ENCODE measurements at regions not wholly inside any gene's neighbourhood (a gene's known extent, or its start where the extent isn't known, plus 50 kb on each side); places are given as distances from the start of the nearest gene placed in this dataset.
"Not testable (repeated sequence)": the region's sequence is repeated elsewhere in the genome, so short reads cannot be mapped to it uniquely, and the experiment has no call there.

- 36 to 64% (median 57%) methylated on average over 3 of the region's 3 CpGs for WGBS, 3 donors
- no peaks in the 10 kb centered on the region for H3K4me1 ChIP-seq (ENCODE audit: control insufficient read depth in 3 of 3, insufficient read depth in 2 of 3, low read depth in 1 of 3, low read length in 2 of 3)
- H3K36me3 ChIP-seq (ENCODE audit: control insufficient read depth in 3 of 3, insufficient read depth in 2 of 3, low read depth in 1 of 3, low read length in 3 of 3) = no peaks in the 10 kb centered on the region
- H3K27ac ChIP-seq (ENCODE audit: low read depth in 1 of 3, low read length in 2 of 3) = no peak overlapping the region
- no peaks in the 10 kb centered on the region for H3K9me3 ChIP-seq (ENCODE audit: control insufficient read depth in 2 of 2, insufficient read depth in 1 of 2, low read depth in 1 of 2, low read length in 1 of 2)
- no peak for FAIRE-seq
- DNase-seq = no peak
- no peaks in the 10 kb centered on the region for H3K27me3 ChIP-seq (ENCODE audit: control insufficient read depth in 3 of 3, insufficient read depth in 3 of 3, low read length in 3 of 3)
- H3K4me3 ChIP-seq (ENCODE audit: low read depth in 1 of 3, low read length in 3 of 3) = no peak overlapping the region
Measured at GRCh38 chr9:79408617-79409016, 163.1 kb upstream of the TLE4 start.

- Histone ChIP-seq H3K36me3 (ENCODE audit: control insufficient read depth in 3 of 3, insufficient read depth in 2 of 3, low read depth in 1 of 3, low read length in 3 of 3) (no peaks in the 10 kb centered on the region), H3K27ac (ENCODE audit: low read depth in 1 of 3, low read length in 2 of 3) (no peak overlapping the region), H3K27me3 (ENCODE audit: control insufficient read depth in 3 of 3, insufficient read depth in 3 of 3, low read length in 3 of 3) (no peaks in the 10 kb centered on the region), H3K4me3 (ENCODE audit: low read depth in 1 of 3, low read length in 3 of 3) (no peak overlapping the region), H3K9me3 (ENCODE audit: control insufficient read depth in 2 of 2, insufficient read depth in 1 of 2, low read depth in 1 of 2, low read length in 1 of 2) (no peaks in the 10 kb centered on the region), H3K4me1 (ENCODE audit: control insufficient read depth in 3 of 3, insufficient read depth in 2 of 3, low read depth in 1 of 3, low read length in 2 of 3) (no peaks in the 10 kb centered on the region)
- 64 to 77% (median 65%) methylated on average over 2 of the region's 2 CpGs for WGBS, 3 donors
- DNase-seq (no peak), FAIRE-seq (no peak)
Measured at GRCh38 chr9:79409182-79409823, 162.5 kb upstream of the TLE4 start.

DNA sequence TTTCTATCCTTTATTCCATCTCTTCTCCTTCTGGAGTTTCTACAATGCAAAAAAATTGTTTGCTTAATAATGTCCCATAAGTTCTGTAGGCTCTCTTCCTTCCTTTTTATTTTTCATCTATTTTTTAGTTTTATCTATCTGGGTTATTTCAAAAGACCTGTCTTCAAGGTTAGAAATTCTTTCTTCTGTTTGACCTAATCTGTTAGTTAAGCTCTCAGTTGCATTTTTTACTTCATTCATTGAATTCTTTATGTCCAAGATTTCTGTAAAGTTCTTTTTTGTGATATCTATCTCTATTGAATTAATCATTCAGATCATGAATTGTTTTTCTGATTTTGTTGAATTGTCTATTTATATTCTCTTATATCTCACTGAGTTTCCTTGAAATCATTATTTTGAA is 145.9 kb upstream of the TLE4 start:
- FAIRE-seq (no peak), DNase-seq (no peak)
- Histone ChIP-seq H3K27ac (ENCODE audit: low read depth in 1 of 3, low read length in 2 of 3) (no peak overlapping the region), H3K27me3 (ENCODE audit: control insufficient read depth in 3 of 3, insufficient read depth in 3 of 3, low read length in 3 of 3) (no peaks in the 10 kb centered on the region), H3K36me3 (ENCODE audit: control insufficient read depth in 3 of 3, insufficient read depth in 2 of 3, low read depth in 1 of 3, low read length in 3 of 3) (no peaks in the 10 kb centered on the region), H3K4me1 (ENCODE audit: control insufficient read depth in 3 of 3, insufficient read depth in 2 of 3, low read depth in 1 of 3, low read length in 2 of 3) (no peaks in the 10 kb centered on the region), H3K4me3 (ENCODE audit: low read depth in 1 of 3, low read length in 3 of 3) (no peak overlapping the region), H3K9me3 (ENCODE audit: control insufficient read depth in 2 of 2, insufficient read depth in 1 of 2, low read depth in 1 of 2, low read length in 1 of 2) (peaks cover 4 to 11% of the 10 kb centered on the region in 2 donors)

DNA sequence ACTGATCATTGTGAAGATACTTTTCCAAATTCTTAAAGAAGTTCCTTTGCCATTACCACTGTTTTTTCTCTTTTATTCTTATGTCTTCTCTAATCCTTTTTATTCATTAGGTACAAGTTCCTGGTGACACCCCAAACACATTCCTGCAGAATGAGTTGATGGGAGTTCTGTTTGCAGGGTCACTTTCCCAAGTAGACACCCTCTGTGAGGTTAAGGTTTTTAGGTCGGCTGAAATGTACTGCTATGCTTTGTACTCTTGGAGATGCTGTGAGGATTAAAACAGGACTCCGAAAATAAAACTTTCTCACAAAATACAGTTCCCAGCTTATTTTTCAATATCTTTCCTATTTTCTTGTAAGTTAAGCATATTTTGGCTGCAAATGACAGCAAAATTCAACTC is 143.3 kb upstream of the TLE4 start:
- Histone ChIP-seq H3K4me3 (ENCODE audit: low read depth in 1 of 3, low read length in 3 of 3) (no peak overlapping the region), H3K27ac (ENCODE audit: low read depth in 1 of 3, low read length in 2 of 3) (no peak overlapping the region), H3K9me3 (ENCODE audit: control insufficient read depth in 2 of 2, insufficient read depth in 1 of 2, low read depth in 1 of 2, low read length in 1 of 2) (peaks cover 4 to 11% of the 10 kb centered on the region in 2 donors), H3K4me1 (ENCODE audit: control insufficient read depth in 3 of 3, insufficient read depth in 2 of 3, low read depth in 1 of 3, low read length in 2 of 3) (no peaks in the 10 kb centered on the region), H3K27me3 (ENCODE audit: control insufficient read depth in 3 of 3, insufficient read depth in 3 of 3, low read length in 3 of 3) (no peaks in the 10 kb centered on the region), H3K36me3 (ENCODE audit: control insufficient read depth in 3 of 3, insufficient read depth in 2 of 3, low read depth in 1 of 3, low read length in 3 of 3) (no peaks in the 10 kb centered on the region)
- WGBS, 3 donors = 71 to 89% (median 84%) methylated on average over 2 of the region's 2 CpGs
- DNase-seq = no peak
- FAIRE-seq = no peak

- Histone ChIP-seq H3K27ac (ENCODE audit: low read depth in 1 of 3, low read length in 2 of 3) (no peak overlapping the region), H3K27me3 (ENCODE audit: control insufficient read depth in 3 of 3, insufficient read depth in 3 of 3, low read length in 3 of 3) (no peaks in the 10 kb centered on the region), H3K9me3 (ENCODE audit: control insufficient read depth in 2 of 2, insufficient read depth in 1 of 2, low read depth in 1 of 2, low read length in 1 of 2) (peaks cover 4 to 11% of the 10 kb centered on the region in 2 donors), H3K4me3 (ENCODE audit: low read depth in 1 of 3, low read length in 3 of 3) (no peak overlapping the region), H3K4me1 (ENCODE audit: control insufficient read depth in 3 of 3, insufficient read depth in 2 of 3, low read depth in 1 of 3, low read length in 2 of 3) (no peaks in the 10 kb centered on the region), H3K36me3 (ENCODE audit: control insufficient read depth in 3 of 3, insufficient read depth in 2 of 3, low read depth in 1 of 3, low read length in 3 of 3) (no peaks in the 10 kb centered on the region)
- DNase-seq (no peak), FAIRE-seq (no peak)
Measured at GRCh38 chr9:79430619-79431018, 141.1 kb upstream of the TLE4 start.

DNA sequence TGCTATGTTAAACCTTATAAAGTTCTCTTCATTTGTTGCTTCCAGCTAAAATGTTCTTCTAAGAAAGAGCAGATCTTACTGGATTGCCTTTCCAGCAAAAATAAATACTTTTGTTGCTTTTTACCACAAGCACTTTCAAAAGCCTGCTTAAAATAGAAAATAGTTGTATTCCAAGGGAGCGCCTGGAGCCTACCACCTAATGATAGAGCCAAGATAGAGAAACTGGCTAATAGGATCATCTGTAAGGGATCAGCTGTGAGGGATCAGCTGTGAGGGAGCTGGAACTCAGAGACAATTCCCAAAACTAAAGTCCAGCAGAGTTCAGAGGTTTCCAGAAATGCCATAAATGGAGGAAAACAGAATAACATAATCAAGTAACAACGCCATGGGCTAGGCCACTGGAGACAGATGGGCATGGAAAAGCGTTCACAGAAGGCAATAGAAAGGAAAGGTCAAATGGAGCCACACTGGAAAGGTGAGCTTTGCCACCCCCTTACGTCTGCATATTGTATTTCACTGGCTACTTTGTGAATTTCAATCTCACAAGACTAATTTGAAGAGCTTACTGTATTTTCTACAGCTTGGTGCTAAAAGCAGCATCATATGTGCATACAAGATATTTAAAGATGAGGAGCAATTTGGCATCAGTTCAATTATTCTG is 140.6 kb upstream of the TLE4 start:
- Histone ChIP-seq H3K9me3 (ENCODE audit: control insufficient read depth in 2 of 2, insufficient read depth in 1 of 2, low read depth in 1 of 2, low read length in 1 of 2) (peaks cover 4 to 11% of the 10 kb centered on the region in 2 donors), H3K27me3 (ENCODE audit: control insufficient read depth in 3 of 3, insufficient read depth in 3 of 3, low read length in 3 of 3) (no peaks in the 10 kb centered on the region), H3K4me1 (ENCODE audit: control insufficient read depth in 3 of 3, insufficient read depth in 2 of 3, low read depth in 1 of 3, low read length in 2 of 3) (no peaks in the 10 kb centered on the region), H3K4me3 (ENCODE audit: low read depth in 1 of 3, low read length in 3 of 3) (no peak overlapping the region), H3K36me3 (ENCODE audit: control insufficient read depth in 3 of 3, insufficient read depth in 2 of 3, low read depth in 1 of 3, low read length in 3 of 3) (no peaks in the 10 kb centered on the region), H3K27ac (ENCODE audit: low read depth in 1 of 3, low read length in 2 of 3) (no peak overlapping the region)
- no peak for FAIRE-seq
- no peak for DNase-seq
- WGBS, 3 donors = 60 to 69% (median 66%) methylated on average over 4 of the region's 4 CpGs

DNA sequence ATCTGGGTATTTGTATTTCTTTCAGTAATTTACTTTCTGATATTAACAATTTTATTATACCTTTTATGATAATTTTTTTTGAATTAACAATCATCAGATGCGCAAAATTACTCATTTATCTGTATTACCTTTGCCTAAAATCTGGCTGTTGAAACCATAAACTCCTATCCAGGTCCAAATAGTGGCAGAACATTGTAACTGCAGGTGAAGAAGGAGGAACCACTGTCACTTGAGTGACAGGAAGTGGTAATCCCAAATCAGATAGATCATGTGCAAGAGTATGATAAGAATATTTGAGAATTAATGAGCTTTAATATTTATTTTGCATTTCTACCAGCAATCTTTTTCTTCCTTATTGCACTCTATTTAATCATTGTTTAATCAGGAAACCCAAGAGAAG is 139.3 kb upstream of the TLE4 start:
- Histone ChIP-seq H3K4me1 (ENCODE audit: control insufficient read depth in 3 of 3, insufficient read depth in 2 of 3, low read depth in 1 of 3, low read length in 2 of 3) (no peaks in the 10 kb centered on the region), H3K9me3 (ENCODE audit: control insufficient read depth in 2 of 2, insufficient read depth in 1 of 2, low read depth in 1 of 2, low read length in 1 of 2) (no peaks in the 10 kb centered on the region), H3K36me3 (ENCODE audit: control insufficient read depth in 3 of 3, insufficient read depth in 2 of 3, low read depth in 1 of 3, low read length in 3 of 3) (no peaks in the 10 kb centered on the region), H3K4me3 (ENCODE audit: low read depth in 1 of 3, low read length in 3 of 3) (no peak overlapping the region), H3K27ac (ENCODE audit: low read depth in 1 of 3, low read length in 2 of 3) (no peak overlapping the region), H3K27me3 (ENCODE audit: control insufficient read depth in 3 of 3, insufficient read depth in 3 of 3, low read length in 3 of 3) (no peaks in the 10 kb centered on the region)
- FAIRE-seq (no peak), DNase-seq (no peak)
- 89 to 95% (median 93%) methylated on average over 1 of the region's 1 CpG for WGBS, 3 donors

GRCh38 chr9:79433703-79434102 is 138.1 kb upstream of the TLE4 start:
- H3K9me3 ChIP-seq (ENCODE audit: control insufficient read depth in 2 of 2, insufficient read depth in 1 of 2, low read depth in 1 of 2, low read length in 1 of 2) = no peaks in the 10 kb centered on the region
- H3K27ac ChIP-seq (ENCODE audit: low read depth in 1 of 3, low read length in 2 of 3) = no peak overlapping the region
- DNase-seq (no peak), FAIRE-seq (no peak)
- H3K4me3 ChIP-seq (ENCODE audit: low read depth in 1 of 3, low read length in 3 of 3) = no peak overlapping the region
- no peaks in the 10 kb centered on the region for H3K36me3 ChIP-seq (ENCODE audit: control insufficient read depth in 3 of 3, insufficient read depth in 2 of 3, low read depth in 1 of 3, low read length in 3 of 3)
- no peaks in the 10 kb centered on the region for H3K27me3 ChIP-seq (ENCODE audit: control insufficient read depth in 3 of 3, insufficient read depth in 3 of 3, low read length in 3 of 3)
- H3K4me1 ChIP-seq (ENCODE audit: control insufficient read depth in 3 of 3, insufficient read depth in 2 of 3, low read depth in 1 of 3, low read length in 2 of 3) = no peaks in the 10 kb centered on the region

GRCh38 chr9:79439221-79439620 is 132.5 kb upstream of the TLE4 start:
- not testable (repeated sequence) for H3K4me3 ChIP-seq (ENCODE audit: low read depth in 1 of 3, low read length in 3 of 3); H3K27ac ChIP-seq (ENCODE audit: low read depth in 1 of 3, low read length in 2 of 3); H3K27me3 ChIP-seq (ENCODE audit: control insufficient read depth in 3 of 3, insufficient read depth in 3 of 3, low read length in 3 of 3); H3K9me3 ChIP-seq (ENCODE audit: control insufficient read depth in 2 of 2, insufficient read depth in 1 of 2, low read depth in 1 of 2, low read length in 1 of 2); FAIRE-seq; H3K36me3 ChIP-seq (ENCODE audit: control insufficient read depth in 3 of 3, insufficient read depth in 2 of 3, low read depth in 1 of 3, low read length in 3 of 3); H3K4me1 ChIP-seq (ENCODE audit: control insufficient read depth in 3 of 3, insufficient read depth in 2 of 3, low read depth in 1 of 3, low read length in 2 of 3)
- peak in 1 of 2 donors; percentile 1 for DNase-seq
- 24 to 26% (median 25%) methylated on average over 18 to 19 of the region's 19 CpGs for WGBS, 3 donors

Measured in small intestine (tissue), 7 donors.